NT2/D1 (cell line): ENCODE measurements at regions not wholly inside any gene's neighbourhood (a gene's known extent, or its start where the extent isn't known, plus 50 kb on each side); places are given as distances from the start of the nearest gene placed in this dataset.

ENCODE experiments used
- SUZ12 ChIP-seq: IDR thresholded peaks from 2 replicates; pipeline ENCODE4 v1.6.1; 2011; ENCODE audit not compliant: insufficient read length, insufficient read depth; ENCODE audit errors: extremely low read depth
- YY1 ChIP-seq: IDR thresholded peaks from 2 replicates; pipeline ENCODE4 v1.6.1; 2011; ENCODE audit not compliant: insufficient read length, insufficient read depth

DNA sequence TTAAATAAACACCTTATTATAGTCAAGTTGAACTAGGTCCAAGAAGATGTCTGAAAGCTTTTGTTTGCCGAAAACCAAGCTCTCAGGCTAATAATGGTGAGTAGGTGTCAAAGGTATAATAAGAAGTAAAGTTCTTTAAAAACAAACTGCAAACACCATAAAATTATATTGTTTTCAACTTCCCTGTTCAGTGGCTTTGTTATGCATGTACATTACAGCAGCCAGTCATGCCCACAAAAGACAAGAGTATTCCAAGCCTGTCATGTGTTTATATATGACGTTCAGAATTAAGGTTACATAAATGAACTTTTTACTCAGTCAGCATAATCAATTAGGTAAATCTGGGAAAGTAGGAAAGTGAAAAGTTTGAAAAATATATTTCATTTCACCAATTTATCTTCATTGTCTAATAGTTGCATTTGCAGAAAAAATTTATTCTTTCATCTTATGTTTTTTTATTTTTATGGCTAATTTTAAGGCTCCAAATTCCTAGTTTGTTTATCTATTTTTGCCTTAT lies 928.7 kb upstream of the SOX9 start:
- no peak for TF ChIP-seq YY1
- no peak for TF ChIP-seq SUZ12
